H1 (cell line): ENCODE measurements at regions not wholly inside any gene's neighbourhood (a gene's known extent, or its start where the extent isn't known, plus 50 kb on each side); places are given as distances from the start of the nearest gene placed in this dataset.

Source experiments
- CTCF ChIA-PET: fragments of 300-600 bp; sonication (Branson Sonifier 250); formaldehyde crosslinking; loops from one replicate; lab custom pipeline; 2021; ENCODE audit not compliant: partially characterized antibody; lab: Charles Lee
- POLR2A ChIA-PET: fragments of 300-600 bp; sonication (Branson Sonifier 250); formaldehyde crosslinking; loops from one replicate; lab custom pipeline; 2021; ENCODE audit warnings: inconsistent platforms; ENCODE audit not compliant: partially characterized antibody; lab: Charles Lee
- DNase-seq, 2 experiments: peaks; one replicate each; pipeline versions ENCODE4 v3.0.0 to v3.0.0-alpha.2; 2010 to 2022; ENCODE audit warnings: low spot score in 2 of 2, low read depth in 1 of 2, mixed read lengths in 1 of 2
- FAIRE-seq: peaks from 2 replicates; lab custom pipeline; 2011; peaks lifted over from hg19 to GRCh38; lab: Jason Lieb, UNC
- H2AFZ ChIP-seq: 2 replicates; pipeline ENCODE4 v1.8.1; 2012; ENCODE audit warnings: low read length, inconsistent platforms
- H2AK5ac ChIP-seq: 2 replicates; pipeline ENCODE4 v1.6.1; 2013; ENCODE audit warnings: low read depth, low read length
- H2BK120ac ChIP-seq: replicated peaks from 2 replicates; pipeline ENCODE3; 2013; ENCODE audit warnings: low read depth, low read length, inconsistent platforms
- H2BK12ac ChIP-seq: 2 replicates; pipeline ENCODE4 v1.6.1; 2013; ENCODE audit warnings: low read depth, low read length
- H2BK15ac ChIP-seq: 2 replicates; pipeline ENCODE4 v1.6.1; 2013; ENCODE audit warnings: low read length
- H2BK20ac ChIP-seq: 2 replicates; pipeline ENCODE4 v1.6.1; 2013; ENCODE audit warnings: low read length
- H2BK5ac ChIP-seq: 2 replicates; pipeline ENCODE4 v1.6.1; 2013; ENCODE audit warnings: low read depth, low read length
- H3K14ac ChIP-seq: 2 replicates; pipeline ENCODE4 v1.6.1; 2013; ENCODE audit warnings: inconsistent platforms; ENCODE audit not compliant: insufficient read length
- H3K18ac ChIP-seq: 2 replicates; pipeline ENCODE4 v1.6.1; 2013; ENCODE audit warnings: low read length; ENCODE audit errors: extremely low read depth
- H3K23ac ChIP-seq: 2 replicates; pipeline ENCODE4 v1.6.1; 2013; ENCODE audit warnings: inconsistent platforms; ENCODE audit not compliant: insufficient read length
- H3K23me2 ChIP-seq: 2 replicates; pipeline ENCODE4 v1.6.1; 2013; ENCODE audit warnings: low read depth, low read length
- H3K27ac ChIP-seq: 2 replicates; pipeline ENCODE4 v1.6.1; 2011; ENCODE audit warnings: low read depth, low read length, inconsistent platforms
- H3K27me3 ChIP-seq, 4 experiments: replicated peaks in 1 of 4; 1 replicate in 1 of 4; 2 replicates in 3 of 4; pipeline versions ENCODE4 v1.6.1 to v1.8.1; 2011 to 2013; ENCODE audit warnings: low read length in 3 of 4, mild to moderate bottlenecking in 3 of 4, inconsistent platforms in 2 of 4, mixed read lengths in 2 of 4, moderate library complexity in 1 of 4; ENCODE audit not compliant: control insufficient read depth in 3 of 4, insufficient read depth in 3 of 4; ENCODE audit errors: extremely low read depth in 1 of 4
- H3K36me3 ChIP-seq, 4 experiments: 2 replicates each; pipeline versions ENCODE4 v1.6.1 to v1.8.1; 2011 to 2013; ENCODE audit warnings: mild to moderate bottlenecking in 4 of 4, low read length in 3 of 4, moderate library complexity in 2 of 4, control low read depth in 1 of 4, inconsistent platforms in 1 of 4; ENCODE audit not compliant: insufficient read depth in 4 of 4, control insufficient read depth in 2 of 4
- H3K4ac ChIP-seq: replicated peaks from 2 replicates; pipeline ENCODE3; 2013; ENCODE audit warnings: low read length, low read depth, mixed read lengths, inconsistent platforms; ENCODE audit not compliant: insufficient read length
- H3K4me1 ChIP-seq, 4 experiments: replicated peaks in 1 of 4; 1 replicate in 1 of 4; 2 replicates in 3 of 4; pipeline versions ENCODE4 v1.6.1 to v1.8.1; 2011 to 2013; ENCODE audit warnings: low read length in 3 of 4, inconsistent platforms in 2 of 4, mixed read lengths in 1 of 4; ENCODE audit not compliant: insufficient read depth in 4 of 4, control insufficient read depth in 3 of 4
- H3K4me2 ChIP-seq, 2 experiments: 2 replicates each; pipeline versions ENCODE4 v1.6.1 to v1.8.1; 2011 to 2013; ENCODE audit warnings: low read depth in 2 of 2, low read length in 2 of 2, control low read depth in 1 of 2, inconsistent platforms in 1 of 2, mild to moderate bottlenecking in 1 of 2; ENCODE audit not compliant: insufficient read depth in 1 of 2
- H3K4me3 ChIP-seq, 4 experiments: fragments of 200-600, 300-600 bp in 1 of 4; sonication (generic), shearing (Covaris generic), sonication (Bioruptor Twin) in 1 of 4; 2 replicates each; pipeline versions ENCODE4 v1.5.1 to v1.8.1; 2011 to 2016; ENCODE audit warnings: low read length in 4 of 4, low read depth in 3 of 4, control low read depth in 2 of 4, inconsistent platforms in 2 of 4, mild to moderate bottlenecking in 2 of 4, mixed read lengths in 1 of 4, moderate library complexity in 1 of 4; ENCODE audit not compliant: insufficient read depth in 2 of 4; ENCODE audit errors: extremely low read depth in 1 of 4
- H3K56ac ChIP-seq: replicated peaks from 2 replicates; pipeline ENCODE3; 2013; ENCODE audit warnings: low read depth, mild to moderate bottlenecking, mixed read lengths, low read length, inconsistent platforms; ENCODE audit not compliant: insufficient read length
- H3K79me1 ChIP-seq: 2 replicates; pipeline ENCODE4 v1.6.1; 2013; ENCODE audit warnings: low read depth, low read length, control low read depth
- H3K79me2 ChIP-seq, 2 experiments: 2 replicates each; pipeline versions ENCODE4 v1.6.1 to v1.8.1; 2012 to 2013; ENCODE audit warnings: low read length in 2 of 2, mild to moderate bottlenecking in 2 of 2, inconsistent platforms in 1 of 2; ENCODE audit not compliant: insufficient read depth in 2 of 2, control insufficient read depth in 1 of 2
- H3K9ac ChIP-seq, 4 experiments: replicated peaks in 1 of 4; 1 replicate in 1 of 4; 2 replicates in 3 of 4; pipeline versions ENCODE4 v1.6.1 to v1.8.1; 2011 to 2013; ENCODE audit warnings: low read depth in 3 of 4, low read length in 3 of 4, control low read depth in 2 of 4, mild to moderate bottlenecking in 2 of 4, moderate library complexity in 2 of 4, inconsistent platforms in 1 of 4; ENCODE audit errors: extremely low read depth in 1 of 4
- H3K9me3 ChIP-seq, 2 experiments: 2 replicates each; pipeline versions ENCODE4 v1.6.1 to v1.8.1; 2012 to 2013; ENCODE audit warnings: mild to moderate bottlenecking in 2 of 2, moderate library complexity in 2 of 2, control low read depth in 1 of 2, inconsistent platforms in 1 of 2, low read depth in 1 of 2, low read length in 1 of 2, mixed read lengths in 1 of 2; ENCODE audit not compliant: insufficient read depth in 2 of 2
- H4K20me1 ChIP-seq, 2 experiments: replicated peaks in 1 of 2; 2 replicates each; pipeline versions ENCODE3 to v1.8.1; 2011 to 2013; ENCODE audit warnings: inconsistent platforms in 2 of 2, low read length in 2 of 2, mild to moderate bottlenecking in 1 of 2; ENCODE audit not compliant: insufficient read depth in 2 of 2, control insufficient read depth in 1 of 2
- H4K5ac ChIP-seq: 2 replicates; pipeline ENCODE4 v1.6.1; 2013; ENCODE audit warnings: low read length, low read depth, mixed read lengths, inconsistent platforms; ENCODE audit not compliant: insufficient read length
- H4K8ac ChIP-seq: 2 replicates; pipeline ENCODE4 v1.8.0; 2013; ENCODE audit warnings: mild to moderate bottlenecking, moderate library complexity, low read length, inconsistent platforms; ENCODE audit not compliant: insufficient read depth; ENCODE audit errors: extremely low read depth
- H4K91ac ChIP-seq: replicated peaks from 2 replicates; pipeline ENCODE3; 2013; ENCODE audit warnings: low read length, mixed read lengths, inconsistent platforms; ENCODE audit not compliant: insufficient read length
- CEBPB ChIP-seq: IDR thresholded peaks from 2 replicates; pipeline ENCODE4 v1.6.1; 2012; ENCODE audit warnings: low read depth, low read length
- CTCF ChIP-seq, 3 experiments: IDR thresholded peaks; 1 replicate in 2 of 3; 2 replicates in 1 of 3; pipeline versions ENCODE4 v1.5.1 to v1.6.1; 2011; ENCODE audit warnings: low read length in 3 of 3, mild to moderate bottlenecking in 3 of 3, inconsistent platforms in 2 of 3, low read depth in 1 of 3, moderate library complexity in 1 of 3; ENCODE audit not compliant: insufficient read depth in 1 of 3; ENCODE audit errors: control extremely low read depth in 1 of 3
- FOSL1 ChIP-seq: IDR thresholded peaks from 2 replicates; pipeline ENCODE4 v1.6.1; 2011; ENCODE audit warnings: mild to moderate bottlenecking, low read depth, low read length, moderate library complexity; ENCODE audit not compliant: insufficient read depth
- GABPA ChIP-seq: IDR thresholded peaks from 2 replicates; pipeline ENCODE4 v1.6.1; 2011; ENCODE audit warnings: mild to moderate bottlenecking, low read length, moderate library complexity, borderline replicate concordance; ENCODE audit not compliant: insufficient read depth
- HDAC2 ChIP-seq, 2 experiments: fragments of 300-600 bp in 1 of 2; sonication (generic) in 1 of 2; IDR thresholded peaks; 2 replicates each; pipeline ENCODE4 v1.6.1; 2011 to 2012; ENCODE audit warnings: low read depth in 2 of 2, low read length in 2 of 2, mild to moderate bottlenecking in 2 of 2, moderate library complexity in 2 of 2, borderline replicate concordance in 1 of 2, inconsistent platforms in 1 of 2
- KDM4A ChIP-seq: IDR thresholded peaks from one replicate; pipeline ENCODE4 v1.7.1; 2012; ENCODE audit warnings: low read depth, mild to moderate bottlenecking, moderate library complexity, low read length, inconsistent platforms; ENCODE audit not compliant: severe bottlenecking
- MAX ChIP-seq: IDR thresholded peaks from 2 replicates; pipeline ENCODE4 v1.6.1; 2012; ENCODE audit warnings: inconsistent platforms
- NRF1 ChIP-seq: IDR thresholded peaks from 2 replicates; pipeline ENCODE4 v1.6.1; 2011; ENCODE audit warnings: mild to moderate bottlenecking, low read depth, low read length, improper control_type of control experiment
- POU5F1 ChIP-seq: IDR thresholded peaks from 2 replicates; pipeline ENCODE4 v1.6.1; 2011; ENCODE audit warnings: low read depth, mild to moderate bottlenecking, low read length, moderate library complexity
- SP4 ChIP-seq: IDR thresholded peaks from 2 replicates; pipeline ENCODE4 v1.6.1; 2012; ENCODE audit warnings: low read length, inconsistent platforms
- TCF12 ChIP-seq: IDR thresholded peaks from 2 replicates; pipeline ENCODE4 v1.6.1; 2011; ENCODE audit warnings: low read depth, mild to moderate bottlenecking, low read length
- YY1 ChIP-seq: IDR thresholded peaks from 2 replicates; pipeline ENCODE4 v1.6.1; 2011; ENCODE audit warnings: low read depth, mild to moderate bottlenecking, low read length
- WGBS, 2 experiments: shearing (Covaris generic) in 1 of 2; methylation state at CpG; one replicate each; pipeline versions ENCODE4 v1.1.6 to v1.1.7; 2013 to 2015; ENCODE audit warnings: low lambda C conversion rate in 2 of 2, mixed read lengths in 2 of 2, inconsistent platforms in 1 of 2, low coverage in 1 of 2, missing lambda C conversion rate in 1 of 2; ENCODE audit not compliant: insufficient replicate concordance in 2 of 2, insufficient coverage in 1 of 2, insufficient read length in 1 of 2; ENCODE audit errors: extremely low coverage in 1 of 2, missing lambda C conversion rate in 1 of 2; 5-methylcytosine and 5-hydroxymethylcytosine counted together

- Histone ChIP-seq H3K23me2 (no peaks in the 10 kb centered on the region), H4K8ac (no peak overlapping the region), H3K27me3 (no peaks in the 10 kb centered on the region), H2BK120ac (no peak overlapping the region), H3K27ac (no peak overlapping the region), H3K56ac (no peak overlapping the region), H2AK5ac (no peak overlapping the region), H3K4me3 (no peak overlapping the region), H4K20me1 (no peaks in the 10 kb centered on the region), H3K79me1 (no peaks in the 10 kb centered on the region), H2BK15ac (no peak overlapping the region), H3K36me3 (no peaks in the 10 kb centered on the region), H3K9me3 (no peaks in the 10 kb centered on the region), H2BK5ac (no peak overlapping the region), H3K14ac (no peak overlapping the region), H4K5ac (no peak overlapping the region), H3K4me2 (no peak overlapping the region), H4K91ac (no peak overlapping the region), H3K4me1 (no peaks in the 10 kb centered on the region), H2BK12ac (no peak overlapping the region), H3K18ac (no peak overlapping the region), H3K4ac (no peak overlapping the region), H3K79me2 (no peaks in the 10 kb centered on the region), H2AFZ (no peak overlapping the region), H3K23ac (no peak overlapping the region), H2BK20ac (no peak overlapping the region), H3K9ac (no peak overlapping the region)
- no peak for FAIRE-seq
- no peak for DNase-seq
- ChIA-PET CTCF (interaction anchor here (4.1 kb wide), 1 partner anchor 84 kb away, joined by 17 read pairs; no protein-coding TSS in a partner anchor), POLR2A (no interaction called here)
- TF ChIP-seq GABPA, result no peak
- TF ChIP-seq MAX, result no peak
- no peak for TF ChIP-seq FOSL1
- no peak for TF ChIP-seq YY1
- TF ChIP-seq TCF12, result no peak
- TF ChIP-seq SP4, result no peak
- TF ChIP-seq CEBPB, result no peak
- TF ChIP-seq POU5F1, result no peak
- no peak for TF ChIP-seq HDAC2 (IDR thresholded peaks at IDR 0.05; ENCODE audit: borderline replicate concordance in 1 of 2, low read depth in 2 of 2, low read length in 2 of 2)
- TF ChIP-seq KDM4A, result no peak
- no peak for TF ChIP-seq CTCF (IDR thresholded peaks at IDR 0.05; ENCODE audit: control extremely low read depth in 1 of 3, insufficient read depth in 1 of 3, low read depth in 1 of 3, low read length in 3 of 3)
- no peak for TF ChIP-seq NRF1
- 94% methylated on average over 4 of the region's 4 CpGs; no CpG with 5 or more reads in 1 of the 2 experiments for whole genome bisulfite sequencing, 2 experiments
These were observed 320.1 kb downstream of the DEPDC1B start for GRCh38 chr5:60379907-60380306.
